GM19452 (cell line): ENCODE measurements at regions not wholly inside any gene's neighbourhood (a gene's known extent, or its start where the extent isn't known, plus 50 kb on each side); places are given as distances from the start of the nearest gene placed in this dataset.

Experiments used
- ATAC-seq: cut with Tn5 transposase; IDR thresholded peaks from one replicate; pipeline ENCODE4 v1.9.1; 2021; ENCODE audit not compliant: unreplicated experiment

DNA sequence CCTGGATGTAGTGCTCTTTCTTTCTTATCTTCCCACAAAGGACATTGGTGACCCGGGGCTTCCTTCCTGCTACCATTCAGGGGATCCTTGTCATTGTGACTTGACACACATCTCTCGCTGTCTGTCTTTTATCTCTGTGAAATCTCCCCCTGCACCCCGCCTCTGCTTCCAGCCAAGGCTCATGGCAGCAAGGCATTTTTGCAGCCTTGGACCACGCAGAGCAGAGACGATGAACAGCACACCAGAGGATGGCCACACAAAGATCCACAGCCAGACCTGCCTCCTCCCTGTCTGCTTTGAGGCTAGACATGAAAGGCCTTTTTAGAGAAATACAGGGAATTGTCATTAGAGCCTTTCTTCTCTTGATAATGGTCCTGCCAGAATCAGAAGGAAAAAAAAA lies 549.1 kb downstream of the CDK5RAP2 start:
- no peak for ATAC-seq

DNA sequence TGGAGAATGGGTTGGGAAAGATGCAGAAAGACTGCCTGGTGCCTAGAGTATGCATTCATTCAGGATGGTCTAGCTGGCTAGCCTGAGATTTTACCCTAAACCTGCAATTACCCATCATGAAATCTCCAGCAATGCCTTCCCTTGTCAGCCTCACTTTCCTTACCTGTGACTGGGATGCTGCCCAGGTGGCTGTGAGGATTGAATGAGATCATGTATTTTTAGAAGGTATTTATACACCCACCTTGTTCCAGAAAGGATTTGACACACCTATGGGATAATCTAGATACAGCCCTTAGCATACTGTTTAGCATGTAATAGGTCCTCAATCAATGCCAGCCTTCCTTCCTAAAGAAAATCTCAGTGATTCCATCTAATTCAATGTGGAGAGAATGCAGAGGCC lies 561.4 kb downstream of the CDK5RAP2 start:
- ATAC-seq, result no peak

DNA sequence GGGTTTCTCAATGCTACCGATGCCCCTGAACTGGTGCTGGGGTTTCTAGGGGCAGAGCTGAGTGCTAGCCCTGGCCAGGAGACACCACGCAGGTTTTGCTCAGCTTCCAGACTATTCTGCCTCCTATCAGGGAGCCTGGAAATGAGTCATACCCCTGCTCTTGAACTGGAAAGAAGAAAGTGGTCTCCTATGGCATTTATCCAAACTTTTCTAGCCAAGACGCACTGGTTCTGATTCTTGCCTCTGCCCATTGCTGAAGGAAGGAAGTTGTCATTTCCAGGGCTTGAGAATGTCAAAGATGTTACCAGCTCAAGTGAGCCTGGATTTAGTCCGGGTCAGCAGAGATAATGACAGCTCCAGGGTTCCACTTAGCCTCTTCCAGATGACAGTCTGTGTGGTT lies 561.9 kb downstream of the CDK5RAP2 start:
- ATAC-seq, result no peak

DNA sequence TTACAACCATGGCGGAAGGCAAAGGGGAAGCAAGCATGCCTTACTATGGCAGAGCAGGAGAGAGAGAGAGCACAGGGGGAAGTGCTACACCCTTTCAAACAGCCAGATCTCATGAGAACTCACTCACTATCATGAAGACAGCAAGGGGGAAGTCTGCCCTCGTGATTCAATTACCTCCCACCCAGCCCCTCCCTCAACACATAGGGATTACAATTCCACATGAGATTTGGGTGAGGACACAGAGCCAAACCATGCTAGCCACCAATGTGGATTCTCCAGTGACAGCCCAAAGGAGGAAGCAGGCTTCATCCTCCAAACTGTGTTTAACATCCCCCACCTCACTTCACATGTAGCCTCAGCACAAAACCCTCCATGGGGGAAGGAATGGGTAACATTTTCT lies 563.7 kb downstream of the CDK5RAP2 start:
- ATAC-seq, result no peak

DNA sequence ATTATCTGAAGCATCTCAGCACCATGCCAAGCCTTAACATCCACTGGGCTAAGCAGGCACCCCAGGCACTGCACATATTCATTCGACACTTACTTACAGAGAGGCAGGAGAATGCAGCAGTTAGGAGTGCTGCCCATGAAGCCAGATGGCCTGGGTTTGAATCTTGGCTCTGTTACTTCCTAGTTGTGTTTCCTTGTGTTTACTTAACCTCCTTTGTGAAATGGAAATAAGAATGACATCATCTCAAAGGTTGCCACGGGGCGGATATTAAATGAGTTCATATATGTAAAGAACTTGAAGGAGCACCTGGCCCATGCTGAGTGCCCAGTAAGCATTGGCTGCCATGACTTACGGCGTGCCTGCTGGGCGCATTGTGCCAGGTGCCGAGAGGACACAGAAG lies 565.2 kb downstream of the CDK5RAP2 start:
- no peak for ATAC-seq

DNA sequence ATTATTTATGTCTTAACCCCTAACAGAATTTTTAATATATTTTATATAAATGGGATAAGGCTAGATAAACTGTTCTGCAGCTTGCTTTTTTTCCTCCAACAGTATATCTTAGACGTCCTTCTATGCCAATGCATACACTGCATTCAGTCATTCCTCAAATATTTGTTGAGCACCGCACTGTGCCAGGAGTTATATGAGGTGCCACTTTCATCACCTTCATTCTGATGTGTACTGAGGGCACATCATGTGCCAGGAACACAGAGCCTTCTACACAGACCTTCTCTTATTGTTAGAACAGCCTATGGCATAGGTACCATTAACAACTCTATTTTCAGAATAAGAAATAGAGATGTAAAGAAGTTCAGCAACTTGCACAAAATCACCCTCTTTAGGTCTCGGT lies 570.1 kb downstream of the CDK5RAP2 start:
- no peak for ATAC-seq

DNA sequence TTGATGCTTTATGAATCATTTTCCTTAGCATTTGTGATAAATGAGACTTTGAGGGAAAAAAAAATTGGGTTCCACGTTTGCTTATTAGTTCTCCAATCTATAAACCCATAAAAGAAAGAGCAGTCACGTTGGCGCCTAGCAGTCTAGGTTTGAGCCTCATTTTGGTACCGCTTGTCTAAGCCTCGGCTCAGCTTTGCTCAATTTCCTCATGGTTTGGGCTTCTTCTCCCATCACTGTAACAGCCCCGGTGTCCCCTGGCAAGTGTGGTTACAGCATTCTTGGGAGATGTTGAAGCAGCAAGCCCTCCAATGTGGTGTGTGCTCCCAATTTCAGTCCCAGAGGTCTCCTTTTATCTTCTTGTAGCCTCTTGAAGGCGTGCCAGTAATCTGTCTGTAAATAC lies 578.4 kb downstream of the CDK5RAP2 start:
- no peak for ATAC-seq

DNA sequence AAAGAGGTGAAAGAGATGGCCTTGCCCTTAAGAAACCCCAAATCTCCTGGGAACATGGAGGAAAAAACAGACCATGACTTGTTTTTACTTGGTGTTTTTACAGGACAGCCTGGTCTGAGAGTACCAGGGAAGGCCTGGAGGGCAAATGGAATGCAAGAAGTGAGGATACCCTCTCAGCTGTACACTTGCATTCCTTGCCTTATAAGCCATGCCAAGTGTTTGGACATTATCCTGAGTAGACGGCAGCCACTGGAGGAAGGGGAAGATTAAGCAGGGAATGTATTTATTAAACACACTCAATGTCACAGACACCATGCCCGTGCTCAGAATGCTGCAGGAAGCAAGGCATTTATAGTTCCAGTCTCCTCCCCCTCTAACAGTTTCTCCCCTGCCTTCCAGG lies 581.4 kb downstream of the CDK5RAP2 start:
- ATAC-seq, result no peak

DNA sequence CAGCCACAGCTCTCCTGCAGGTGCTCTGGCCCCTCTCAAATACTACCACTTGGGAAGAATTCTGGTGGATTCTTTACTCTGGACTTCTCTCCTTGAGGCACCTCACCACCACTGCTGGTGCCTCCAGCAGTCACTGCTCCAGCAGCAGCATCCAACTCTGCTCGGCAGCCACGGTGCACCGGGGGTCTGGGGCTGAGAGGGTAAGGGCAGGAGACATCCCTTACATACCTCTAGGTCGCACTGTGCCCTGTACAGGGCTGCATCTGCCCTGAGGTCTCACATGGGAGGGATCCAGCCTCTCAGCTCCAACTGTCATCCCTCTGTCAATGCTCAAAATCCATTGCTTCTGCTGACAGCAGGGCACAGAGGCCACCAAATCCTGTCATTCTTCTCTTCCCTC lies 588.2 kb downstream of the CDK5RAP2 start:
- ATAC-seq, result no peak

DNA sequence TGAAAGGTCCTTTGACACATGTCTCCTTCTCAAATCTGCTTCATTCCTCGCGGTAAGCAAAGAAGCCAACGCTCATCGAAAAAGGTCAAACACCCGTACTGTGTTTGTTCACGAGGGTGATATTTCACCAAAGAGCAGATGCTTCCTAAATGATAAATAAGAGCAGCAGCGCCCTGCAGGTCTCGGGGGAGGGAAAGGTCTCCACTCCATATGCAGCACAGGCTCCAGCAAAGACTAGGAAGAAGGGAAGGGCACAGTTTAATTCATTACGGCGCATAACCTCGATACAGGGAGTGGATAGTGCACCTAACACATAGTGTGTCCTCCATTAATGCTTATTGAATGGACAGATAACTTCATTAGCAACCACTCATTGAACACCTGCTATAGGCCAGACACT lies 593.3 kb downstream of the CDK5RAP2 start:
- no peak for ATAC-seq

DNA sequence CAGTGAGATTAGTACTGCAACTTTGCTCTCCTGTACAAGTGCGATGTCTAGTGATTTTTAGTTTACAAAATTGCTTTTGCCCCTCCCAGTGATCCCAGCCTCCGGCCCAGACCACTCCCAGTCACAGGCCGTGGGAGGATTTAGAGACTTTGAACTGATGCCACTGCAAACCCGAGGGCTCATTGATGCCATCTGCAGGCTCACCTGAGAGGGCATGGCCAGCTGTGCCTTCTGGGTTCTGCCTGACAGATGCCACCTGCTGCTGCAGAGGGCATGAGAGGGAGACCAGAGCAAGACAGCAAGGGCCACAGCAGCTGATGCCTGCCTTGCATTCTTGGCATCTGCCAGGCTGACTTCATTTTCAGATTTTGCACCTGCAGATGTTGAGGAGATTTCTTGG lies 593.8 kb downstream of the CDK5RAP2 start:
- no peak for ATAC-seq

DNA sequence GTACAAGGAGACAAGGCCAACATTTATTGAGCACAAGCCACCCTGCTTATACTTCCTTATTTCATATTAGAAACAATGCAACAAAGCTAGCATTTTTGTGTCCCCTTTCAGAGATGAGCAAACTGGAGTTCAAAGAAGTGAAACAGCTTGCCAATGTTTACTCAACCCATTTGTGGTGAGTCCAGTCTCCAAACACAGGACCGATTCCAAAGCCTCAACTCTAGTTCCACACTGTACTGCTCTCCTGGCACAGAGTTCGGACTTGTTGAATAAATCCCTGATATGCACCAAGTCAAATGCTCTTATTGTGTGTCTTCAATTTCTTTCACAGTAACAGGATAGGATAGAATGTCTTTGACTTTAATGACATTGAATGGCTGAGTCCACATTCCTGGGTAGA lies 604.8 kb upstream of the BRINP1 start:
- no peak for ATAC-seq

DNA sequence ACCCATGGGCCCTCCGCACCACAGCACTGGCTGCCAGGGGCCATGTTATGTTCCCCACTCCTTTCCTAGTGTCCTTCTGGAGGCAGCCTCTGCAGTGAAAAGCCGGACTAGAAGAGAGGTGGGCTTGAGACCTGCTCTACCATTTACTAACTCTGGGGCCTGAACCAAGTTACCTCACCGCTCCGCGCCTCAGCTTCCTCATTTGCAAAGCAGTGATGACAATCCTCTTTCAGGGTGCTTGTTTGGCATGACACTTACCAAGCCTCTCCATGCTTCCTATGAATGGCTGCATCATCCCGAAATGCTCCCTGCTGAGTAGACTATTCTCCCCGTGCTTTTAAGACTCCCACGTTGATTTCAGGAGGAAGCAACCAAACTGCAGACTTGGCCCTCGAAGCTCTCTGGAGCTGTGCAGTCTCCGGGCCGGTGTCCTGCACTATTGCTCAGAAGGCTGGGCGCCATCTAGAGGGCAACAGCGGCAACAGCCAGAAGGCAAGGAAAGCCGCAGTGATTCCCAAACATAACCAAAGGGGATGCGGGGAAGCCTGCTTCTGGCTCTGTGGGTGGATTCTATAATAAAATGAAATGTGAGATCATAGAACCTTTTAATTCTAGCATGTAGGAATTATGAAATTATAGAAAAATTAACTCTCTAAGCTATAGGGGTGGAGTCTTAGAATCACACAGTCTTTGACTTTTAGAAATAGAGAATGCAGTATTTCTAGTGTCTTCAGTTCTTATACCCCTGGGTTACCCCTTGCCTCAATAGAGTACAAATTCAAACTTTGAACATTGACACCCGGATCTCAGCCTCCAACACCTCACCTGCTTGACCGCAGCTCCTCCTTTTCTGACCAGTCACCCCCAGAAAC lies 599.8 kb upstream of the BRINP1 start:
- ATAC-seq, result peak; percentile 91

DNA sequence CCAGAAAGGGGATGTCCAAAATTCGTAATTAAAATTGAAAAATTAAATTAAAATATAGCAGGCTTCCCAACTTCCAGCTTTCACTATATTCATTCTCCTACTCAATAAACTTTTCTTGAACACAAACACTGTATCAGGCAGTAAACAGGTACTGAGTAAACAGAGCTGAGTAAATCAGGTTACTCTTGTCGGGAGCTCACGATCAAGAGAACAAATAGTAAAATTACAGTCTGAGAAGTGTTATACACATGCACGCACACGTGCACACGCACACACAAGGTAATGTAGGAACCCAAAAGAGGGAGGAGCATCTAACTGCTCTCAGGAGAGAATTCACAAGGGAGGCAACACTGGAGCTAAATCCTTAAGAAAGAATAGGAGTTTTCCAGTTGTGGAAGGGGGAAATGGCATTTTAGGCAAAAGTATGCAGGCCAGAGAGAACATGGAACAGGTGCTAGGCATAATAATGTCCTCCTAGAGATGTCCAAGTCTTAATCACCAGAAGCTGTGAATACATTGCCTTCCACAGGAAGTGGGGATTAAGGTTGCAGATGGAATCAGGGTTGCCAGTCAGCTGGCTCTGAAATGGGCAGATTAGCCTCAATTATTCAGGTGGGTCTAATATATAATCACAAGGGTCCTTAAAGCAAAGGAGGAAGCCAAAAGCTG lies 598.8 kb upstream of the BRINP1 start:
- no peak for ATAC-seq

DNA sequence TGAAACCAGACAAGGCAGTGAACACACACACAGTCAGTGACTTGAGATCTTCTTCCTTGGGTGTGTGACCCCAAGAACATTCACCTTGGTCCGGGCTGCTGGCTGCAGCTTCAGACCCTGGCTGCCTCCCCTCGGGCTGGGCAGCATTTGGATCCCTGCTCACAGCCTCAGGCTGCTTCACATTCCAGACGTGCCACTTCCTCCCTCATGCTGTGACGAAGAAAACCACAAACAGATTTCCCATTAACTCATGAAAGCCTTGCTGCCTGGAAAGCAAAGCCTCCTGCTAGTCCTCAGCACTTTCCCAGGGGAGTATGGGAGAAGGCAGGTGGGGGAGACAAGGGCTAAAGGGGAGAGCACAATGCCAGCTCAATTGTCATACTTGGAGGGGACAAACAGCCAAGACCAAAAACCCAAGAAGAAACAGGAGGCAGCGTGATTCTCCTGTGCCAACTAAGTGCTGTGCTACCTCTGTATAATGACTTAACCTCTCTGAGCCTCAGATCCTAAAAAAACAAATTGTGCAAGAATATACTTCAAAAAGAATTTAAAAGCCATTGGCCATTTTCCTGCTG lies 594.6 kb upstream of the BRINP1 start:
- no peak for ATAC-seq

DNA sequence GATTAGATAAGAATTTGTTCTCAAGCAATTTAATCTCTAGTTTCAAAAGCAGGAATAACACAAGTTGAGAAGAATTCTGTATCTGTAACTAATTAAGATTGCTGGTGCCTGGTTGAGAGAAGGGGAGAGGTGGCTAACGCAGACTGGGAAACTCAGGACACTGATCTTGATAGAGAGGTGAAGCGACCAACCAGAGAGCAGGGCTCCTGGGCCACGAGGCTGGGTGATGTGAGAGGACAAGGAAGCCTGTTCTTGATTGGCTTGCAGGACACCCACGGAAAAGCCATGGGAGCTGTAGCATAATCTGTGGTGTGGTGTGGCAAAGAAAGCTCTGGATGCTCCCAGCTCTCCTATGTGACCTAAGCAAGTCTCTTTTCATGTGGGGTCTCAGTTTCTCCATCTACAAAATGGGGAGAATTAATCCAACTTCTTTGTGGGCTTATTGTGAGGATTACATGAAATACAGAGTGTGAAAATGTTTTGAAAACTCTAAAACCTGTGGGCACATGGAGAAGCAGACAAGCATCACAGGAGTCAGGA lies 594.1 kb upstream of the BRINP1 start:
- ATAC-seq, result no peak

DNA sequence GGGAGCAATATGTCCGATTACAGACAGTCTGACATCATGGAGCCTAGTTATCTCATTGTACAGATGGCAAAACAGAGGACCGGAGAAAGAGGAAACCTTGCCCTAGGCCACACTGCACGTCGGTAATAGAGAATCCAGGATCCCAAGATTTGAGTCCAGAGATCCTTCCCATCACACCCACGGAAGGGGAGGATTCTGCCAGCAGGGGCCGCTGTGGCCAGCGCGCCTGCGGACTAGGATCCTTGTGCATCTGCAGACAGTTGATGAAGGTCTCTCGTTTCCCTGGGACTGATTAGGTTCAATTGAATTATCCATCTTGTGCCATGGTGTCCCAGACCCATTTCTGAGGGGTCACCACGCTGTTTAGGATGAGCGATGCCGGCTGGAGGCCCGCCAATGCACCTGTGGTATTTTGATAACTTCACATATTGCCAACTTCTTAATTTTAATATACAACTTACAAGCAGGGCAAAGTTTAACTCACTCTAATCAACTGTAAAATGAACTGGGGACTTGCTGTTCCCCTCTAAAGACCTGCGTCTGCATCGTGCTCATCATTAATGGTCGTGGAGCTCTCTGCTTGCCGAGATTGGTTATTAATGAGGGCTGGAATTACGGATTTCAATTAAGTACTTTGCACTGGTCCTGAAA lies 592.7 kb upstream of the BRINP1 start:
- no peak for ATAC-seq

DNA sequence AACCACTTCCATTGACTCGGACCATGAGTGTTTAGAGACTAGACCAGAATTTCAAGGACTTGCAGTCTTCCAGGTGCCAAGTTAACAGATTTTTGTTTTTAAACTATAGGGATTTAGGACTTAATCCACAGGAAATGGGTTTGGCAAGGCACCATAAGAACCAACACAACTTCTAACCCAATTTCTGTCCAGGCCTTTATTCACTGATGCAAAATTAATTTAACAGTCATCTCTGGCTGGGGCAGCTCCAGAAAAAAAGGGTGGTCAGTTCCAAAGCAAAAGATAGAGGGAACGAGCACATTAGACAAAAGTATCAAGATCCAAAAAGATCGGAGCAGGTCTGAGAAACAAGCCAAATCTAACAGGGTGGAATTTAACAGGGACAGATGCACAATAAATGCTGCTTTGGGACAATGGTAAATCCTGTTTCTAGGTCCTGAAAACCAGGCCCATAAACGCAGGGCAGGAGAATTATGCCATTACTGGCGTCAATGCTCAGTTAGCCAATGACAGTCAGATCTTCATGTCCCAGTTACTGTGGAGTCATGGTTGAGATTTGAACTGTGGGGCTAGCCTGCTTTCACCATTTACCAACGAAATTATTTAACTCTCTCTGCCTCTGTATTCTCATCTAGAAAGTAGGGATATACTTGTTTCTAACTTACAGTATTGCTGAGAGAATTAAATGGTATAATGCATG lies 590.8 kb upstream of the BRINP1 start:
- no peak for ATAC-seq

DNA sequence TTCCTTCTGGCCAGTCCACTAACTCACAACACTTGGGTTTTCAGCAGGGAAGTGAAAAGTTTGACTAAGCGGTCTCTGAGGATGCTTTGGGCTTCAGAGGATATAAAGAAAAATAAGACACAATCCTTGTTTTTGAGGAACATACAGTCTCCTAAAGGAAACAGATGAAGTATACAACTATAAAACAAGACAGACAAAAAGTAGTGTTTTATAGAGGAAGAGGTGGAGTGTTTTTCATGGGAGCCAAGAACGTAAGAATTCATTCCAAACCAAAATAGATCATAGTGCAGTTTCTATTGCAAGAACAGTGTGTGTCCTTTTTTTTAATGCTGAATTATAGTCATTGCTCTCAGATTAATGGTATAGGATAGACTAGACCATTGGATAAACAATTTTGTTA lies 586.9 kb upstream of the BRINP1 start:
- no peak for ATAC-seq

DNA sequence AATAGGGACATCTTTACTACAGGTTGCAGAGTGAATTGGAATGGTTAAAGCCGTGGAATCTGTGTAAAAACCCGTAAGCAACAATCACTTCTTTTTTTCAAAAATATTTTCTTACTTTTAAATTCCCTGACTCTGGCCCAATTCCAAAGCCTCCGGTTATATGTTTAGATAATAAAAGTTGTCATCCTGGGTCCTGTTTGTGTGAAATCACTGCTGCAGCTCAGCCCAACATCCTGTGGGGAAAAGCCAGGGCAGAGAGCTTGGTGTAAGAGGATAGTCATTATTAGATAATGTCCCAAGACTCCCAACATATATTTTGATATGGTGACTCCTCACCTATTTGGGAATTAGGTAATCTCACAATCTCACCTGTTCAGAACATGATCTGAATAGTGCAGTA lies 586.0 kb upstream of the BRINP1 start:
- no peak for ATAC-seq

DNA sequence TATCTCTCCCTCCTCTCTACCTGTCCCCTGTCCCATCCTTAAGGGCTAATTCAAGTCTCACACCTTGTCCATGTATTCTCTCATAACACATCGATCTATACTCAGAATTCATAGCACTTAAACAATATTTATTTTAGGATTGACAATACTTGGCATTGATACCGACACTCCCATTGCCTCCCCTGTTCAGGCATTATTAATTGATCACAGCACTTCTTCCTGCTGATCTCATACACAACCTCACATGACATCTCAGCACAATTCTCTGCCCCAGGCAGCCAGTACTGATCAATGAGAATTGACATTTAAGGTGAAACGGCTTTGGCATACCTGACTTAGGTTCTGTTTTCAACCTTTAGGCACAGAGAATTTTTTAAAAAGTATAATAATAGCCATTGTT lies 582.4 kb upstream of the BRINP1 start:
- ATAC-seq, result no peak
